ENCODE measurements at regions not wholly inside any gene's neighbourhood (a gene's known extent, or its start where the extent isn't known, plus 50 kb on each side); places are given as distances from the start of the nearest gene placed in this dataset.
"Not testable (repeated sequence)": the region's sequence is repeated elsewhere in the genome, so short reads cannot be mapped to it uniquely, and the experiment has no call there.

GRCh38 chr2:7559791-7560190, 642.6 kb downstream of the RNF144A start:
- peaks cover 5% of the 10 kb centered on the region for H3K4me1 Mint-ChIP-seq (ENCODE audit: unreplicated experiment)
- no peaks in the 10 kb centered on the region for H3K9me3 Mint-ChIP-seq
- no peak overlapping the region for H3K27ac Mint-ChIP-seq
- no peak for DNase-seq (ENCODE audit: extremely low spot score, unreplicated experiment)
- no peak overlapping the region for H3K4me3 Mint-ChIP-seq
- H3K27me3 Mint-ChIP-seq: peaks cover 3% of the 10 kb centered on the region
- TF ChIP-seq CTCF (conservative IDR thresholded peaks at IDR 0.05): no peak
- H3K36me3 Mint-ChIP-seq: no peaks in the 10 kb centered on the region

- H3K9me3 Mint-ChIP-seq: no peaks in the 10 kb centered on the region
- no peaks in the 10 kb centered on the region for H3K36me3 Mint-ChIP-seq
- DNase-seq (ENCODE audit: extremely low spot score, unreplicated experiment): no peak
- H3K27ac Mint-ChIP-seq: no peak overlapping the region
- no peak overlapping the region for H3K4me3 Mint-ChIP-seq
- H3K4me1 Mint-ChIP-seq (ENCODE audit: unreplicated experiment): no peaks in the 10 kb centered on the region
- no peak for TF ChIP-seq CTCF (conservative IDR thresholded peaks at IDR 0.05)
- H3K27me3 Mint-ChIP-seq: peaks cover 5% of the 10 kb centered on the region
Measured at GRCh38 chr2:7566382-7566881, 649.2 kb downstream of the RNF144A start.

- not testable (repeated sequence) for H3K4me3 Mint-ChIP-seq; H3K9me3 Mint-ChIP-seq; H3K36me3 Mint-ChIP-seq; H3K27me3 Mint-ChIP-seq; H3K27ac Mint-ChIP-seq; DNase-seq (ENCODE audit: extremely low spot score, unreplicated experiment); H3K4me1 Mint-ChIP-seq (ENCODE audit: unreplicated experiment)
Measured at GRCh38 chr2:7567116-7567515, 649.9 kb downstream of the RNF144A start.

GRCh38 chr2:7567646-7568045, 650.4 kb downstream of the RNF144A start:
- no peaks in the 10 kb centered on the region for H3K36me3 Mint-ChIP-seq
- H3K9me3 Mint-ChIP-seq: no peaks in the 10 kb centered on the region
- H3K27me3 Mint-ChIP-seq: peaks cover 3% of the 10 kb centered on the region
- no peak for TF ChIP-seq CTCF (conservative IDR thresholded peaks at IDR 0.05)
- no peak overlapping the region for H3K27ac Mint-ChIP-seq
- no peak overlapping the region for H3K4me3 Mint-ChIP-seq
- no peak for DNase-seq (ENCODE audit: extremely low spot score, unreplicated experiment)
- H3K4me1 Mint-ChIP-seq (ENCODE audit: unreplicated experiment): peaks cover 5% of the 10 kb centered on the region

- Mint-ChIP-seq H3K36me3 (no peaks in the 10 kb centered on the region), H3K4me3 (no peak overlapping the region), H3K4me1 (ENCODE audit: unreplicated experiment) (peaks cover 12% of the 10 kb centered on the region), H3K9me3 (no peaks in the 10 kb centered on the region), H3K27ac (no peak overlapping the region), H3K27me3 (peaks cover 3% of the 10 kb centered on the region)
- no peak for TF ChIP-seq CTCF (conservative IDR thresholded peaks at IDR 0.05)
- DNase-seq (ENCODE audit: extremely low spot score, unreplicated experiment): no peak
Measured at GRCh38 chr2:7570247-7570646, 653.0 kb downstream of the RNF144A start.

GRCh38 chr2:7571701-7572100, 654.5 kb downstream of the RNF144A start:
- H3K27ac Mint-ChIP-seq: no peak overlapping the region
- H3K36me3 Mint-ChIP-seq: no peaks in the 10 kb centered on the region
- H3K4me3 Mint-ChIP-seq: no peak overlapping the region
- peaks cover 5% of the 10 kb centered on the region for H3K27me3 Mint-ChIP-seq
- peaks cover 12% of the 10 kb centered on the region for H3K4me1 Mint-ChIP-seq (ENCODE audit: unreplicated experiment)
- no peak for DNase-seq (ENCODE audit: extremely low spot score, unreplicated experiment)
- no peaks in the 10 kb centered on the region for H3K9me3 Mint-ChIP-seq
- no peak for TF ChIP-seq CTCF (conservative IDR thresholded peaks at IDR 0.05)

Measured in type B pancreatic cell (in vitro differentiated cells).